NCI-H524 treated with DMSO at 0.1 percent for 48 hours (cell line): ENCODE measurements at regions not wholly inside any gene's neighbourhood (a gene's known extent, or its start where the extent isn't known, plus 50 kb on each side); places are given as distances from the start of the nearest gene placed in this dataset.

Experiments
- DNase-seq: peaks from one replicate; lab custom pipeline; 2025; lab: John Stamatoyannopoulos, UW

DNA sequence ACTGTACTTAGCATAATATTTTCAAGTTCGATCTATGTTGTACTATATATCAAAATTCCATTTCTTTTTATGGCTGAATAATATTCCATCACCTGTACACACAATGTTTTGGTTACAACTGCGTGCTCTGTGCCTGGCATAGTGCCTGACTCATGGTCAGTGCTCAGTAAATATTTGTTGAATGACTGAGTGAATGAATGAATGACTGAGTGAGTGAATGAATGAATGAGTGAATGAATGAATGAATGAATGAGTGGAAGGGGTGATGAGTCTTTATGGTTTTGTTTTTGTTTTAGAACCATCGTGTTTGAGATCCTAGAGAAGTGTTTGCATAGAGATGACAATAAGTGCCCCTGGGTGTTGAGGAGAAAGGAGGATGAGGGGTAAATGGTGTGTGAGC lies 155.3 kb downstream of the MRM1 start:
- DNase-seq: no peak

DNA sequence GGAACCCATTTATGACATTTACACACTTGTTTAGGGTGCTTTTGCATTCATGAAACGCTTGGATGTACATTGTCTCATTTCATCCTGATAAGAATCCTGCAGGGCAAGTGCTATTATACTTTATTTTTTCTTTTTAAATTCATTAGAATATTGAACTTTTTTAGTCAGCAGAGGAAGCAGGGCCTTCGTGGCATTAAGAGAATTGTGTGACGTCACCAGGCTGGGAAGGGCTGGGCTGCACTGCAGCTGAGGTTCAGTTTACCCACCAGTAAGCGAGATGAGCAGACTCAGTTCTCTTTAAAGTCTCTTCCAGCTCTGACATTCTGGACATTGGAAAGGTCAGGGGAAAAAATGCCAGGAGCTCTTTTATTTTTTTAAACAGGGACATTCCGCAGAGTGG lies 159.0 kb downstream of the MRM1 start:
- no peak for DNase-seq

DNA sequence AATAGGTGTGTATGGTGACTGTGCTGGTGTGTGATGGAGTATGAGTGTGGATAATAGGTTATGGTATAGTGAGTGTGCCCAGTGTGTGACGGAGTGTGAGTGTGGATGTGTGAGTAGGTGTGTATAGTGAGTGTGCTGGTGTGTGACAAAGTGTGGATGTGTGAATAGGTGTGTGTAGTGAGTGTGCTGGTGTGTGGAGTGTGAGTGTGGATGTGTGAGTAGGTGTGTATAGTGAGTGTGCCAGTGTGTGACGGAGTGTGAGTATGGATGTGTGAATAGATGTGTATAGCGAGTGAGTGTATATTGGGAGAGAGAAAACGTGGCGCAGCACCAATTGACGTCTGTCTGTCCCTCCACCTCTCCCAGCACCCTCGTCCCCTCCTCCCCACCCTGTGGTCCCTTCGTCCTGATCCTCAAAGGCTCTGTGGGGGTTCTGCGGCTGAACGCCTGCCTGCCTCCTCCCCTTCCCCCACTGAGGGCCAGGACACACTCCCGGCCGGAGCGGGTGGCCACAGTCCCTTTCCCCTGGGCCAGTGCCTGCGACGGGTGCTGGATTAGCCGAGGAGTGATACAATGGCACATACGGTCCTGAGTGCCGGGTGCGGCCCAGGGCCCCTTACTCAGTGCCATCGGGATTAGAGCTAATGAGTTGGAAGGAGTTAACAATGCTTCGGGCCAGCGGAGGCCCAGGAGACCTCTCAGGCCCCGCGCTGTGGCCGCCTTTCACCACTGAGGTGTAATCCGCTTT lies 160.0 kb downstream of the MRM1 start:
- peak; percentile 20 for DNase-seq

GRCh38 chr17:36765436-36766043 lies 164.2 kb downstream of the MRM1 start:
- DNase-seq: no peak

GRCh38 chr17:36768394-36768793 lies 167.0 kb downstream of the MRM1 start:
- no peak for DNase-seq

GRCh38 chr17:36773039-36773438 lies 164.2 kb upstream of the LHX1 start:
- DNase-seq: peak; percentile 20

DNA sequence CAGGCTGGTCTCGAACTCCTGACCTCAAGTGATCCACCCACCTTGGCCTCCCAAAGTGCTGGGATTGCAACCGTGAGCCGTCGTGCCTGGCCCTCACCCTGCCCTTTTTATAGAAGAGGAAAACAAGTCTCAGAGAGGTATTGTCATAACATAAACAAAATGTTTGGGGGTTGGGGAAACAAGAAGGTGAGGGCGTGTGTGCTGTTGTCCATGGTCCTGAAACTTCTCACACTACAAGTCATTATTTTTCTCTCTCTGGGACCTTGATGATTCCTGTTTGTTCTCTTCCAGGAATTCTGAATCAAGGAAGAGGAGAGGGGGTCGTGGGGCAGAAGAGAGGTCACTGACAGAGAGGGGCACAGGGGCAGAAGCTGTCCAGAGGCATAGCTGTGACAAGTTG lies 160.2 kb upstream of the LHX1 start:
- no peak for DNase-seq

DNA sequence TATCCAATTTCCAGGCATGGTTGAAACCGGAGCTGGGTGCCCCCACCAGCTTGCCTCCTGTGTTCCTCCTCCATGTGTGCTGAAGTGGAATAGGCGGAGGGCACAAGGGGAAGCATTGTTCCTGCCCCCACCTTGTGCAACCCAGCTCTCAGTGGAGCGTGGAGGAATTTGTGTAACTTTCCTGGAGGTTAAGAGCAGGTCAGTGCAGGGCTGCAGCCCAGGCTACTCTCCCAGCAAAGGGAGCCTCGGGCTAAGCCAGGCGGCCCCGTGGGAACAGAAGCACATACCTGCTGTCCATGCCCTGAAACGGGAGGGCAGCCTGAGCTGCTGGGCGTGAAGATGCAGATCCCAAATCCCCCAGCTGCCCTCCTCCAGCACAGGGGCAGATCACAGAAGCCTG lies 158.8 kb upstream of the LHX1 start:
- DNase-seq: peak; percentile 17

- DNase-seq: no peak
These were observed 157.7 kb upstream of the LHX1 start for GRCh38 chr17:36779550-36779949.

DNA sequence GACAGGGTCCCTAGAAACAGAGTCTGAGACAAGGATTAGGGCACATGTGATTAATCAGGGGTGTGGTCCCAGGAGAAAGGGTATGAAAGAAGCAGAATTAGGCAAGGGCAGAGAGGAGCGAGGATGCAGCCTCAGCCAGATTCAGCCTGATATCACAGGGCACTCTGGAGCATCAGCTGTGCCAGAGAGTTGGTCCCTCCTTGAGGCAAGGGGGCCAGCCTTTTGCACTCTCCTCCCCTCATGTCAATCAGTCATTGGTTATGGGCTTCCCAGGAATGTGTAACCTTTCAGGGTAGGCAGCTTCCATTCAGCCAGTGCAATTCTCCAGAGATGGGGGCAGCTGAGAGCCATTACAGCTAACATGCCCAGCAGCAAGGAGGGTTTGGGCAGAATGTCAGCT lies 152.6 kb upstream of the LHX1 start:
- no peak for DNase-seq

DNA sequence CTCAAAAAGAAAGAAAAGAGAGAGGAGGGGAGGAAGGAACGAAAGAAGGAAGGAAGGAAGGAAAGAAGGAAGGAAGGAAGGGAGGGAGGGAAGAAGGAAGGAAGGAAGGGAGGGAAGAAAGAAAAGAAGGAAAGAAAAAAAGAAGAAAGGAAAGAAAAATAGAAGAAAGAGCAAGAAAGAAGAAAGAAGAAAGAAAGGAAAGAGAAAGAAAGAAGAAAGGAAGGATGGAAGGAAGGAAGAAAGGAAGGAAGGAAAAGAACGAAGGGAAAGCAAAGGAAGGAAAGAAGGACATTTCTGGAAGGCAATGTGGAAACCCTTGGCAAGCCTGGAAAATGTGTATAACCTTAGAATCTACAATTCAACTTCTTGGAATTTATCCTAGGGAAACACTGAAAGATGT lies 150.4 kb upstream of the LHX1 start:
- no peak for DNase-seq

- DNase-seq: no peak
These were observed 145.9 kb upstream of the LHX1 start for GRCh38 chr17:36791150-36791941.

- no peak for DNase-seq
These were observed 145.3 kb upstream of the LHX1 start for GRCh38 chr17:36791942-36792475.

DNA sequence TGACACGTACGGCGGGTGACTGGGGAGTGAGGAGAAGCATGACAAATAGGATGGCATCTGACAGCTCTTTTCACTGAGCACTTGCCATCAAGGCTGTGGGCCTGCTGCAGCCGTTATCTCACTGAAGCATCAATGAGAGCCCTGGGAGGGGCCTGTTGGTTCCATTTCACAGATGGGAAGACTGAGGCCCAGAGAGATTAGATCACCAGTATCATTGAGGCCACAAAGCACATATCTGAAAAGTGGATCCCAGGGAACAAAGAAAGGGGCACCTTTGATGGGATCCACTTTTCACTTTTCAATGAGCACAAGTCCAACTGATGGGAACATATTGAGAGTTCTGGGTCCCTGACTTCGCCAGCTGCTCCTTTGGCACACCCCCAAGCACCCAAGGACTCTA lies 144.4 kb upstream of the LHX1 start:
- DNase-seq: no peak

DNA sequence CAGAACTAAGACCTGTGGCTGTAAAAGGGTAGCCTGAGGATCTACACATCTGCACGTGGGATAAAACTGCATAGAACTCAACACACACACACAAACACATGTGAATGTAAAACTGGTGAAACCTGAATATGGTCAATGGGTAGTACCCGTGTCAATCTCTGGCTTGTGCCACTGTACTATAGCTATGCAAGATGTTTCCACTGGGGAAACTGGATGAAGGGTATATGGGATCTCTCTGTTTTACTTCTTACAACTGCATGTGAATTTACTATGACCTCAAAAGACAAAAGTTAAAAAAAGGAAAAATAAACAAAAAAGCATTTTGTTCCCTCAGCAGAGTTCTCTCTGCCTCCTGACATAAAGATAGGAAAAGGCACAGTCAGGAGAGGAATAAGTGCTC lies 143.3 kb upstream of the LHX1 start:
- no peak for DNase-seq

DNA sequence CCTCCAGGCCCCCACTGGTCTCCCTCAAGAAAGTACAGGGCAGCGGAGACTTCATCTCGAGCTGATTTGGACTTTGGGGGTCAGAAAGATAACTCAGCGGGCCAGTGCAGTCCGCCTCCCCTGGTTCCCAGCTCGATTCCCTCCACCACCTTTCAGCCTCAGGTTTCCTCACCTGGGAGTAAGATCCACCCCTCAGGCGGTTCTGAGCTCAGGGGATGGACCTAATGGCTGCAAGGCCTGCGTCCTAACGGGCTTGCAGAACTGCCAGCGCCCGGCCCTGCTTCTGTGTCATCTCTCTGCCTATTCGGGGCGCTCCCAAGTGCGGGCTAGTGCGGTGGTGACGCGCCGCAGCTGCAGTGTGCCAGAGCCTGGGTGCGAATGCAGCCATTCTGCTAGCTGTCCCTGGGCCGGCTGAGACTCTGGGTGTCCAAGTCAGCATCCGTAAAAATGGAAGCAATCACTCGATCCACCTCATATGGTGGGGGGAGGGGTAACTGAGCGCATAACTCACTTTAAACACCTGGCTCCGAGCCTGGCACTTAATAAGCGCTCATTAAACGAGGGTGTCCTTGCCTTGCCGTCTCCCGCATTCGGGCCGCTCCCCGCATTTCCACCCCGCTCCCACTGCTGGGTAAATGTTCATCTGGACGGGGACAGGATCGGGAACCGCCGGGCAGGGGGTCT lies 129.6 kb upstream of the LHX1 start:
- no peak for DNase-seq

DNA sequence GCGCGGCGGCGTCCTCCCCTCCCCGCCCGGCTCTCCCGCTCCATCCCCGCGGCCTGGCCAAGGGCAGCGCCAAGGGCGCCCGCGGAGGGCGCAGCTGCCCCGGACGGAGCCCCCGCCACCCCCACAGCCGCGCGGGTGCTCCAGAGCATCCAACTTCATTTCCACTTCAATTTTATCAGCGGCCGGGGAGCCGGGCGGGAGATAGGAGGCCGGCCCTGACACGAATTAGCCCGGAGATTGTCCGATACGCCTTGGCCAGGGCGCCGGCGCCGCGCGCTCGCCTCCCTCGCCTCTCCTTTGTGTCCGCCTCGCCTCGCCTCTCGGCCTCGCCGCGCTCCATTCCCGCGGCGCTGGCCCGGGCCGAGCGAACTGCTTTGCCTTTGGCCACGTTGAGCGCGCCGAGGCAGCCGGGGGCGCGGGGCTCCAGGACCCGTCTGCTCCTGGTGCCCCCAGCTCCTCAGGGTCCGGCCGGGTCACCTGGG lies 129.1 kb upstream of the LHX1 start:
- no peak for DNase-seq

DNA sequence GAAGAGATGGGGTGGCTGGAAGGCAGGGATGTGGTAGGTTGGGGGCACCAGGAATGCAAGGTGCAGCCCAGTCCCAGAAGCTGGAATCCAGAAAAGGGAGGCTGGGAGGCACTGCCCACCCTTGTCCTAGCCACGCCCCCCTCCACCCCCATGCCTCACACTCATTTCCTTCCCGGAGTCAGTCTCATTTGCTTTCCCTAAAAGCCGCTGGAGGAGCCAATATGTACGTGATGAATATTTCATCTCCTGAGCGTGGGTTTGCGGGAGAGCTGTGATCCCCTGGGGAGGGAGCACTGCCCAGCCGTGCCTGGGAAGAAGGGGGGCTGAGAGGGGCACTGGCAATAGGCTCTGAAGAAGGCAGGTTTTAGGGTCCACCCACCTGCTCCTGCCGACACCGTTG lies 124.5 kb upstream of the LHX1 start:
- no peak for DNase-seq

- DNase-seq: no peak
These were observed 123.9 kb upstream of the LHX1 start for GRCh38 chr17:36813357-36813756.

DNA sequence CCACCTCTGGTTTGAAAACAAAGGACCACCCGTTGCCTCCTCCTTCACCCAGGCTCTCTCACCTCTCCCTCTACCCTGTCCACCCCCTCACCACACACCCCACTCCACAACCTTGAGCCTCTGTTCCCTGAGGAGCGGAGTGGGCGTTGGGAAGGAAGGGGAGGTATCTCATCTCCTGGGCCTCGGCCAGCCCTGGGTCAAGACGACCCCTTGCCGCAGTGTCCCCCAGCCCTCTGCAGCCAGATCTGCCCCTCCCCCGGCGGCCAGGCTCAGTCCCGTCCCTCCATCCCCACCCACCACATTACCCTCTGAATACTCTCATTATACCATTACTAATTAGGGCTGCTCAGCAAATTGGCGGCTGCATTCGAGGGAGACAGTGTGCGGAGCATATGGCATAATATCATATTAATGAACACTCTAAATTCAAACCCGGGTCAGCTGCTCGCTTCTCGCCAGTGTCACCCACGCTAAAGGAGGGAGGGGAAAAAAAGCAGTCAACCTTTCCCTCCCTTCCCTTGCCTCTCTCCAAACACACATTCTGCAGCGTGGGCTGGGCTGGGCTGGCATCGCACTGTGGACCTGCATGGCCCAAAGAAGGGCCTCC lies 123.2 kb upstream of the LHX1 start:
- peak; percentile 73 for DNase-seq

DNA sequence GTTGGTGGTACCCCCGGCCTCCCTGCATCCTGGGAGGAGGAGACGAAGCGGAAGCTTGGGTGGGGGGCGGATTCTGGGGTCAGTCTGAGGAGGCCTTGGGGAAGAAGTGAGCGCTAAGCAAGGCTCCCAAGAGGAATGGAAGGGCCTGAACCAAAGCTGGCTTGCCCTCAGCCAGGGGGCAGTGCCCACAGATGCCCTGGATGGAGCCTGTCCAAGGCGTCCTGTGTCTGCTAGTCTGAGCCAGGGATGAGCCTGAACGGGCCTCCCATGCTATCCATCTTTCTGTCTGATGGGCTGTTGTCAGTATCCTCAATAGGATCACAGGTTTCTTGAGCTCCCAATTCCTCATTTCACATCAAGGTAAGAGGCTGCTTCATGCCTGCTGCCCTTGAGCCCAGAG lies 122.3 kb upstream of the LHX1 start:
- no peak for DNase-seq
